MM.1S (cell line): ENCODE measurements at regions not wholly inside any gene's neighbourhood (a gene's known extent, or its start where the extent isn't known, plus 50 kb on each side); places are given as distances from the start of the nearest gene placed in this dataset.

Experiments
- DNase-seq: peaks from one replicate; pipeline ENCODE4 v3.0.0-alpha.2; 2015
- H2AFZ ChIP-seq: fragments of 300-600 bp; sonication (generic); 2 replicates; pipeline ENCODE4 v1.6.0; 2016; ENCODE audit warnings: antibody characterized with exemption, low read length
- H3F3A ChIP-seq: fragments of 300-600 bp; sonication (generic); 2 replicates; pipeline ENCODE4 v1.6.1; 2016; ENCODE audit warnings: mild to moderate bottlenecking, antibody characterized with exemption, low read length, moderate library complexity, mixed read lengths; ENCODE audit not compliant: insufficient read depth
- H3K27ac ChIP-seq: fragments of 300-600 bp; sonication (generic); 2 replicates; pipeline ENCODE4 v1.5.1; 2016; ENCODE audit warnings: mild to moderate bottlenecking, low read length
- H3K27me3 ChIP-seq: fragments of 300-600 bp; sonication (generic); replicated peaks from 2 replicates; pipeline ENCODE4 v1.6.0; 2016; ENCODE audit warnings: low read length; ENCODE audit not compliant: insufficient read depth
- H3K36me3 ChIP-seq: fragments of 300-600 bp; sonication (generic); replicated peaks from 2 replicates; pipeline ENCODE4 v1.6.1; 2016; ENCODE audit warnings: mild to moderate bottlenecking, low read length, mixed read lengths; ENCODE audit not compliant: insufficient read depth
- H3K4me1 ChIP-seq: fragments of 300-600 bp; sonication (generic); 2 replicates; pipeline ENCODE4 v1.6.1; 2016; ENCODE audit warnings: low read length, mixed read lengths
- H3K4me2 ChIP-seq: fragments of 300-600 bp; sonication (generic); 2 replicates; pipeline ENCODE4 v1.6.0; 2016; ENCODE audit warnings: low read depth, low read length
- H3K4me3 ChIP-seq: fragments of 300-600 bp; sonication (generic); 2 replicates; pipeline ENCODE4 v1.5.1; 2016; ENCODE audit warnings: low read length, mixed read lengths
- H3K79me2 ChIP-seq: fragments of 300-600 bp; sonication (generic); 2 replicates; pipeline ENCODE4 v1.6.1; 2016; ENCODE audit warnings: mixed run types, low read length, mixed read lengths
- H3K9ac ChIP-seq: fragments of 300-600 bp; sonication (generic); 2 replicates; pipeline ENCODE4 v1.6.1; 2016; ENCODE audit warnings: low read length, mixed read lengths
- H3K9me2 ChIP-seq: fragments of 300-600 bp; sonication (generic); replicated peaks from 2 replicates; pipeline ENCODE4 v1.6.1; 2016; ENCODE audit warnings: mild to moderate bottlenecking, low read length, mixed read lengths; ENCODE audit not compliant: insufficient read depth
- H3K9me3 ChIP-seq: fragments of 300-600 bp; sonication (generic); replicated peaks from 2 replicates; pipeline ENCODE4 v1.6.1; 2016; ENCODE audit warnings: mild to moderate bottlenecking, low read length, mixed read lengths; ENCODE audit not compliant: insufficient read depth
- H4K20me1 ChIP-seq: fragments of 300-600 bp; sonication (generic); 2 replicates; pipeline ENCODE4 v1.6.1; 2016; ENCODE audit warnings: mild to moderate bottlenecking, low read length, moderate library complexity, mixed read lengths; ENCODE audit not compliant: insufficient read depth
- EZH2 ChIP-seq: fragments of 300-600 bp; sonication (generic); optimal IDR thresholded peaks from 2 replicates; pipeline ENCODE3; 2017; ENCODE audit warnings: low read depth, mild to moderate bottlenecking, antibody characterized with exemption, low read length, mixed read lengths
- EZH2phosphoT487 ChIP-seq: fragments of 300-600 bp; sonication (generic); IDR thresholded peaks from 2 replicates; pipeline ENCODE4 v1.6.1; 2018; ENCODE audit warnings: antibody characterized with exemption, low read length
- TF ChIP-seq, protein P1 (sequence below): fragments of 300-600 bp; sonication (generic); IDR thresholded peaks from 2 replicates; pipeline ENCODE4 v1.5.1; 2016; ENCODE audit warnings: antibody characterized with exemption, low read length, mixed read lengths

DNA sequence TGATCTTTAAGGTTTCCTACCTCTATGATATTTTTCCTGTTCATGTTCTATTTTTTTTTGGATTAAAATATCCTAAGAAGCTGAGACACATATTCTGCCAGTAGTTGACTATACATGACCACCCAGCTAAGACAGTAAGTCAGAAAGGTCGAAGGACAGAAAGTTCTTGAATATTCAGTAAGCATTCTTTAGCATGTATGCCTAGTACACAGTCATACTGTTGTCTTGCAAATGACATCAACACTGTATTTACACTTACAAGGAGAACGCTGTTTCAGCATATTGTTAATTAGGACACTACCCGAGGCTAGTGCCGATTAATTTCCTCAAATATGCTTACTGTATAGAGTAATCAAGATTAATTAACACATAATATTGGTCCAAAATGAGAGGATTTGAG lies 300.6 kb downstream of the STIM2 start:
- Histone ChIP-seq H4K20me1 (no peaks in the 10 kb centered on the region), H3F3A (no peaks in the 10 kb centered on the region), H3K27ac (no peak overlapping the region), H3K9ac (no peak overlapping the region), H3K9me2 (no peaks in the 10 kb centered on the region), H2AFZ (no peak overlapping the region), H3K4me1 (no peaks in the 10 kb centered on the region), H3K4me3 (no peak overlapping the region), H3K36me3 (no peaks in the 10 kb centered on the region), H3K79me2 (no peaks in the 10 kb centered on the region), H3K27me3 (no peaks in the 10 kb centered on the region), H3K4me2 (no peak overlapping the region), H3K9me3 (no peaks in the 10 kb centered on the region)
- DNase-seq, result no peak
- TF ChIP-seq EZH2 (no peak), EZH2phosphoT487 (no peak)
- TF ChIP-seq, protein P1, sequence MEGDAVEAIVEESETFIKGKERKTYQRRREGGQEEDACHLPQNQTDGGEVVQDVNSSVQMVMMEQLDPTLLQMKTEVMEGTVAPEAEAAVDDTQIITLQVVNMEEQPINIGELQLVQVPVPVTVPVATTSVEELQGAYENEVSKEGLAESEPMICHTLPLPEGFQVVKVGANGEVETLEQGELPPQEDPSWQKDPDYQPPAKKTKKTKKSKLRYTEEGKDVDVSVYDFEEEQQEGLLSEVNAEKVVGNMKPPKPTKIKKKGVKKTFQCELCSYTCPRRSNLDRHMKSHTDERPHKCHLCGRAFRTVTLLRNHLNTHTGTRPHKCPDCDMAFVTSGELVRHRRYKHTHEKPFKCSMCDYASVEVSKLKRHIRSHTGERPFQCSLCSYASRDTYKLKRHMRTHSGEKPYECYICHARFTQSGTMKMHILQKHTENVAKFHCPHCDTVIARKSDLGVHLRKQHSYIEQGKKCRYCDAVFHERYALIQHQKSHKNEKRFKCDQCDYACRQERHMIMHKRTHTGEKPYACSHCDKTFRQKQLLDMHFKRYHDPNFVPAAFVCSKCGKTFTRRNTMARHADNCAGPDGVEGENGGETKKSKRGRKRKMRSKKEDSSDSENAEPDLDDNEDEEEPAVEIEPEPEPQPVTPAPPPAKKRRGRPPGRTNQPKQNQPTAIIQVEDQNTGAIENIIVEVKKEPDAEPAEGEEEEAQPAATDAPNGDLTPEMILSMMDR, result no peak

- Histone ChIP-seq H3K27me3 (no peaks in the 10 kb centered on the region), H2AFZ (no peak overlapping the region), H3K79me2 (no peaks in the 10 kb centered on the region), H3K4me3 (no peak overlapping the region), H3K9me3 (no peaks in the 10 kb centered on the region), H3F3A (no peaks in the 10 kb centered on the region), H3K9ac (no peak overlapping the region), H3K27ac (no peak overlapping the region), H3K4me2 (no peak overlapping the region), H3K4me1 (no peaks in the 10 kb centered on the region), H4K20me1 (no peaks in the 10 kb centered on the region), H3K9me2 (no peaks in the 10 kb centered on the region), H3K36me3 (no peaks in the 10 kb centered on the region)
- DNase-seq, result no peak
- no peak for TF ChIP-seq EZH2
- TF ChIP-seq EZH2phosphoT487, result no peak
- TF ChIP-seq, protein P1, result no peak
Observed at GRCh38 chr4:27168783-27169182, 308.1 kb downstream of the STIM2 start.

DNA sequence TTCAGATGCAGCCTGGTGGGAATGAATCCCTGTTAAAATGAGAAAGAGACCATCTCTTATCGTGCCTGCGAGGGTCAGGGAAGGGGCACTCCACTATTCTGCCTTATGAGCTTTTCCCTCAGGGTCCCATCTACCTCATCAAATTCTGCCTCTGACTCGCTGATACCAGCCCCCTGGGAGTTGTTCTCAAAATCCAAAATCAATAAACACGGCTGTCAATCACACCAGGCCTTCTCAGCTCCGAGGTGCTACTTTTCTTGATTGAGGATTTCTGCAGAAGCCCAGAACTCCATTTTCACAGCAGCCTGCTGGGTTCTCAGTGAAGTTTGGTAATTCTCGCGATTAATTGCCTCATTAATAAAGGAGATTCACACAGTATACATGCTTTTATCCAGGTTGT lies 312.6 kb downstream of the STIM2 start:
- DNase-seq, result no peak
- TF ChIP-seq EZH2phosphoT487 (no peak), EZH2 (no peak)
- Histone ChIP-seq H3K4me2 (no peak overlapping the region), H3K4me1 (no peaks in the 10 kb centered on the region), H3K4me3 (no peak overlapping the region), H3K79me2 (no peaks in the 10 kb centered on the region), H3K9ac (no peak overlapping the region), H3F3A (no peaks in the 10 kb centered on the region), H3K36me3 (no peaks in the 10 kb centered on the region), H3K9me3 (no peaks in the 10 kb centered on the region), H2AFZ (no peak overlapping the region), H3K27ac (no peak overlapping the region), H4K20me1 (no peaks in the 10 kb centered on the region), H3K27me3 (no peaks in the 10 kb centered on the region), H3K9me2 (no peaks in the 10 kb centered on the region)

DNA sequence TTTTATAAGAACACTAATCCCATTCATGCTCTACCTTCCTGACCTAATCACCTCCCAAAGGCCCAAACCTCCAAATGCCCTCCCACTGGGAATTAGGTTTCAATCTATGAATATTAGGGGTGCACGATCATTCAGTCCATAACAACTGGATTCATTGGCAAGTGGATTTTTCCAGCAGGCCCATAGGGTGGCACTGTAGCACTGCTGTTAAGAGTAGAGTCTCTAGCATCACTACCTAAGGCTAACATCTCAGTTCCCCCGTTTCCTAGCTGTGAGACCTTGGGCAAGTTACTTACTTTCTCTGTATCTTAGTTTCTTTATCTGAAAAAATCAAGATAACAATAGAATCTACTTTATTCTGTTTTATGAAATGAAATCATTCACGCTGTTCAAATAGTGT lies 315.8 kb downstream of the STIM2 start:
- no peak overlapping the region for H3K9ac ChIP-seq
- no peaks in the 10 kb centered on the region for H4K20me1 ChIP-seq
- peak; percentile 21 for DNase-seq
- no peaks in the 10 kb centered on the region for H3K9me2 ChIP-seq
- H3K9me3 ChIP-seq, result no peaks in the 10 kb centered on the region
- H3K4me3 ChIP-seq, result no peak overlapping the region
- H3F3A ChIP-seq, result no peaks in the 10 kb centered on the region
- H3K27me3 ChIP-seq, result no peaks in the 10 kb centered on the region
- H3K79me2 ChIP-seq, result no peaks in the 10 kb centered on the region
- H2AFZ ChIP-seq, result no peak overlapping the region
- H3K27ac ChIP-seq, result no peak overlapping the region
- TF ChIP-seq EZH2phosphoT487 (no peak), EZH2 (no peak)
- TF ChIP-seq, protein P1, result no peak; the same call in 1 of the 2 replicates
- no peaks in the 10 kb centered on the region for H3K36me3 ChIP-seq
- no peaks in the 10 kb centered on the region for H3K4me1 ChIP-seq
- no peak overlapping the region for H3K4me2 ChIP-seq
